COLO668 (cell line): ENCODE measurements at regions not wholly inside any gene's neighbourhood (a gene's known extent, or its start where the extent isn't known, plus 50 kb on each side); places are given as distances from the start of the nearest gene placed in this dataset.

Source experiments
- DNase-seq: peaks from one replicate; lab custom pipeline; 2025; ENCODE audit not compliant: unreplicated experiment; lab: John Stamatoyannopoulos, UW

DNA sequence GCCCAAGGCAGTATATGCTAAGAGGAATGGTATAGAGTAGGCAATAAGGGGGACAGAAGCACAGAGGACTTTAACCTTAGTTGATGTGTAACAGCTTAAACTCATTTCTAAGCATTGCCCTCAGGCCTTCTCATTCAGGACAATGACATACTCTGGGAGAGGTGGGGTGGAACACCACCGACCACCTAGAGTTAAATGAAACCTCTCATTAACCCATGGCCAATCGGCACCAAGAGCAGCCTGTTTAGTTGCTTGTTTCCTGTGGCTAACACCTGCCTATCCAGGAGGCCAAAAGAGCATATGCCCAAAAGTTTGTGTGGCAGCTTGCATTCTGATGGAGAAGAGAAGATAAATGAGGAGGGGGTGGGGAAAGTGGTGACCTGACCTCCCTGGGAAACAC is 50.0 kb downstream of the PABIR2 start:
- no peak for DNase-seq

DNA sequence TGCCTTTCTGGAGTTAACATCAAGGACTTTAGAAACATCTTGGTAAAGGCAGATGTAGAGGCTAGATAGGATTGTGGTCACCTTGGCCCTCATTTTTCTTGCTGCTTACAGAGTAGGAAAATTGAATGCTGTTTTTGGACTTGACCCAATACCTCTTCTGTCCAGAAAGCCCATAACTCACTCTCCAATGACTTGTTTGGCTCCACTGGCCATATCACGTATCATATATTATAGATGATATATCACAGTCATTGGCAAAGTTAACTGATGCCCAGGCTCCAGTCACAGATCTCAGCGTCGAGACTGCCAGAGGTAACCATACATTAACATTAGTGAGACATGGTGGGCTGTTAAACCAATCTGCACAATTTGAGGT is 50.6 kb downstream of the PABIR2 start:
- DNase-seq, result no peak

DNA sequence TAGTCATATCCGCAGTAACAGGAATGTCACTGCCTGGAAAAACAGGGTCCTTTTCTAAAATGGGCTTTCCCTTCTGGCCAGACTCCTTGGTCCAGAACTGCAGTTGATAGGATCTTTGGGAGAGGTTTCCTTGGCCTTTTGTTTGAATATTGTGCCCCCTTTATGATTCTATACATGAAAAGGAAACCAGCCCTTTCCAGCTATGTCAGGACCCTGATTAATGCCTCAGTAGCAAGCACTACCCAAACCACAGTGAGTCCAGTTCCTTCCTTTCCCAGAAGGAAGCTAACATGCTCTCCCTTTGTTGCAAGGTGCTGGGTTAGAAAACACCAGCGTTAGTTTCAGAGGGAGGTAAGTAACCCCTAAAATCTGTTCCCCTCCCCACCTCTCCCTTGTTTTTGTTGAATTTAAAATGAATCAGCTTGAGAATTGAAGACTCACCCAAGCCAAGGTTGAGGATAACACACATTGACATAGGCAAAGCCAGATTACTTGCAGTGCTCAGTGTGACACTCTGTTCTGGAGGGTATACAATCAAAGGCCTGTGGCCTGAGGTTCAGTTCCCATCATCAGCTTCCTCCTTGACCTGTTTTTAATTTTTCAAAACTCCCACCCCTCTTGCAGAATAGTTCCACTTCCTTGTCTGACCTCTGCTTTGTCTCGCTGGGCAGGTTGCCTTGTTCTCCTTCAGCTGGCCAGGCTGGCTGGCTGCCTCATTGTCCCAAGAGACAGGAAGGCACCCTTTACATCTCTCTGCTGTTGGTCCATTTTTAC is 51.2 kb downstream of the PABIR2 start:
- DNase-seq, result no peak

DNA sequence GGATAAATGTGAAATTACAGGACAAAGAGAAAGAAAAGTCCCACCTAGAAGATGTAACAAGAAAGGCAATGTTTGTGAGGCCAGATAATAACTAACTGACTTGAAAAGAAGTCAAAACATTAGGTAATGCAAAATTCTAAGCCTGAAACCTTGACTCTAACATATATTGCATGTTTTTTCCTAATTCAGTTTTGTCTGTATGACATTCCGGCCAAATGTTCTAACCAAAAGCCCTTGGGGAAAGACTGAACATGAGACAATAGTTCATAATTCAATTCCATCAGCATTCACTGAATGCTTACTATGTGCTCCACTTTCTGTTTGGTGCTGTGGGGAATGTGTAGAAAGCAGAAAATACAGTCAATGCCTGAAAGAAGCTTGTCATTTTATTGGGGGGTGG is 53.9 kb downstream of the PABIR2 start:
- no peak for DNase-seq

DNA sequence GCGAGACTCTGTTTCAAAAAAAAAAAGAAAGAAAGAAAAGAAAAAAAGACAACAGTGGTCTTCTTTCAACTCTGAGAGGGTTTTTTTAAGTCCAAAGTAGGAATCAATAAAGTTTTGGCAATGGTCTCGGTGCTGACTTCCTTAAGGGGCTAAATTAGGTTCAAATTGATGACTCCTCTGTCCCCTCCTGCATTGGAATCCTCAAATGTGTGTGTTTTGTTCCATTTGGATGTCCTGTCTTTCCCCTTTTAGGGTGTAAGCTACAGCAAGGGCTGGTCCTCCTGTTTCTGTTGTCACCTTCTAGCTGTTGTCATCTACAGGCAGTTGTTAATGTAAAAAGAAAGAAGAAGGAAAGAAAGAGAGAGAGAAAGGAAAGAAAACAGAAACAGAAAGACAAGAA is 54.4 kb downstream of the PABIR2 start:
- DNase-seq, result no peak

DNA sequence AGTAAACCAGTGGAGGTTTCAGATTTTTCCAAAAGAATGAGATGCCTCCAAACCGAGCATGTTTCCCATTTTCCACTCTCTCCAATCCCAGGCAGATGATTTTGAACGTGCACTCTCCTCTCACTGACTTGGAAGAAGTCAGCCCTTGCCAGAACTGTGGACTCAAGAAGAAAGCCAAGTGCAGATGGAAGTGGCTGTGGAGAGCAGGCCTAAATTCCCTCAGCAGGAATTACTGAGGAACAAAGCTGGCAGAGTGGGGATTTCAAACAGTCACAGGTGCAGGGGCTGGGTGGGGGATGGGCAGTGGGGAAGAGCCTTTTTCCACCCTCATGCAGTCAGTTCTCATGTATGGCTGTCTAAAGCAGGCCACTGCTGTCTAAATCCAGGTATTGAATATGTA is 55.3 kb downstream of the PABIR2 start:
- no peak for DNase-seq

DNA sequence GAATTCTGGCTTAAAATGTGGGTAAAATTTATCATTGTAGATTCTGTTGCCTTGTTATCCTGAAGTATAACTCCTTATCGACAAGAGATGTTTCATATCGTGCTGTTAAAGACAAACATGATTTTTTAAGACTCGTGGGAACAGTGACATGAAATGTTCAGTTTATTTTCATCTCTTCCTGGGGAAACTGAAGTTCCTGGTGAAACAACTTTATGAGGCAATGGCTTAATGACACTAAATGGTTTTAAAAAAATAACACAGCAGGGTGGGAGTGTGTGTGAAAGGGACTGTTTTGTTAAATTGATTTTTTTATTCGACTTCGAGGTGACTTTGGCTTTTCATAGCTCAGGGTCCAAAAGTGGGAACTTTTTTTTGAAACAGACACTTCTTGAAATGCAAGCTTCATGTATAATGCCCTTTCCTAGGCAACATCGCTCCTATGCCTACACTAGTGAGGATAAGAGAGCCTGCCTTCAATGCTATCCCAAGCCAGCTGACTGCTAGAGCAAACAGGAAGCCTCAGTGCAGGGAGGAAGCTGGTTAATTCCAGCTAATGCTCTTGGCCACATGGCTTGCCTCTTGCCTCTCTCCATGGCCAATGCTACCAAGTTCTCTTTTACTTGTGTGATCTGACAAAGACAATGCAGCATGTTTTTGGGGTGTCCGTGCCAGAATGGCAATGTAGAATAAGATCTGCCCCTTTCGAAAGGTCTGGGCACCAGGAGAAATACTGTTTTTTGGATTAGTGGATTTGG is 57.8 kb downstream of the PABIR2 start:
- no peak for DNase-seq

DNA sequence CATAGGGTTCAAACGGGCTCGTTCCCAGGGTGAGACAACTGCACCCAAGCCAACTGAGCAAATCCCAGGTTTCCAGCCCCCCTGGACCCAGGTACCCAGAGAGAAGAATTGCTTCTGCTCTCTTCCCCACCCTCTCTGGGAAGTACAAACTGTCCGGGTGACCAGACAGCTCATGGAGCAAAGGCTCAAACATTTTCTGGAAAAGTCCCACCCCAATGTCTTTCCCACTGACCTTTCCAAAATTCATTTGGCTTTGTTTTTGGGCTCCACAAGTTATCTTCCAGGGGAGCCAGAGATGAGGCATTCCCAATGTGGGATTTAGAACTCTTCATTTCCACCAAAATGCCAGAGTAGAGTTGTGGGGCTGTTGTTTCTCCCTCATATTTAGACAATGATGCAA is 58.6 kb downstream of the PABIR2 start:
- DNase-seq, result no peak

DNA sequence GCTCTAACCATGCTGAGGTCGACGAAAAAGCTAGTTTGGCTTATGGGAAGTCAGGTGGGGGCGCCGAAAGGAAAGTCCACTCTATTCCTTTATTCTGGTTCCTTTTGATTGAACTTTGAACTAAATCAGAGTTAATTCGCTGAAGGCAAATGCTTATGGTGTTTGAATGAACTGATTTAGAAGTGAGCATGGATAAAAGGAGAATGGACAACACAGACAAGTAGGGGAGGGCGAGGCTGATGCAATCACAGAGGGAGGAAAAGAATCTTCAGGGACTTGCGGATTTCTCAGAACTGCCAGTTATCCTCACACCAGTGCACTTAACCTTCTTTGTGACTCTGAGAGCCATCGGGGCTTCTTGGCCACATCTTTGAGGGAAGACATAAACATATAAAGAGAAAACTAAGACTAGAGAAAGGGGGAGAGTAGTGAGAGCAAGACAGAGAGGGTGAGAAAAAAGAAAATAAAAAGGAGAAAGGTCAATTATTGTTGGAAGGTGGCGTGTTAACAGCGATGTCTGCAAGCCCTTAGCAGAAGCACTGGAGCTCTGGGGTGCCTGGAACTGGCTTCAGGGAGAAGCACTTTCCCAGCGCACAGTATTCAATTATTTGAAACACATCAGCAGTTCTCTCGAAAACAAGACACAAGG is 59.2 kb downstream of the PABIR2 start:
- no peak for DNase-seq

DNA sequence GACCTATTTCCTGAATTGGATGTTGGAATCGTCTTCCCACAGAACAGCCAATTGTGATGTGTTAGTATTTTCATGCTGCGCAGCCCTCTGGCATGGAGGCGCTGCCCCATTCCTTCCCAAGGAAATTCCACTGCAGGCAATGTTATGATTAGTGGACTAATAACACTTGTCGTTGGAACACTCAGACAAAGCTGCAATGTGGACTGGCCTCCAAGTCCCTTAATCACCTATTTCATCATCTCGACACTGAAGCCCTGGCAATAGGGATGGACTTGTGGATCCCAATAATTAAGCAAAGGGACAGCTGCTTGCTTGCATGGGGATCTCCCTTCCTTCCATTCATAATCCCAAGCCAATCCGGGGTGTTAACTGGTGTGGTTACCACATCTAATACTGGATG is 59.9 kb downstream of the PABIR2 start:
- DNase-seq, result no peak

DNA sequence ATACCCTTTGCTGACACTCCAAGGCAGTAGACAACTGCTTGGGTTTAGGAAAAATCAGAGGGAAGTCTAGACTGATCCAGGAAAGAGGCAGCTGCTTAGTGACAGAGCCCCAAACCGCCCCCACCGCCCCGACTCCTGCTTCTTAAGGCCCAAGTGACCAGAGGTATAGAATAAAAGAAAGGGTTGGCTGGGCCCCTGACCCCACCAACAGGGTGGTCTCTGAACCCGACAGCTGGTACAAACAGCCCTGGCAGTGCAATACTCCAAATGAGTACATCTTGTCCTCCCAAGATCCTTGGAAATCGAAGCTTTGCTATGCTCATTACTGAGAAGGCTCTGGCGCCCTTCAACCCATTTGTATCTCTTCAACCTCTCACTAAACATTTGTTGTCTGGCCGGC is 60.6 kb downstream of the PABIR2 start:
- no peak for DNase-seq

DNA sequence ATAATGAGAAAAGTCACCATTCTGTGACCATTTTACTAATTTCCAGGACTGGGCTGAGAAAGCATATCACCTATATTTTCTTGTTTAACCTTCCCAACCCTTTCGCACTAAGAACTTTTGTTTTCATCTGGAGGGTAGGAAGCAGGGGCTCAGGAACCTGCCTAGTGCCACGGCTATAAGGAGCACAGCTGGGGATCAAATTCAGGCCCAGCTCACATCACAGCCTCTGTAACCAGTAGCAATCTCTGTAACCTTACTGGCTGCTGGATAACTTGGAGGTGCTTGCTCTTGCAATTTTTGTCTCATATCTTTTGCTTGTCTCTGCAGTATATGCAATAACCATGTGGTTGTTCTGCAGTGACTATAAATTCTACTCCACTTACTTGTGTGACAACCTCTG is 62.0 kb downstream of the PABIR2 start:
- no peak for DNase-seq

DNA sequence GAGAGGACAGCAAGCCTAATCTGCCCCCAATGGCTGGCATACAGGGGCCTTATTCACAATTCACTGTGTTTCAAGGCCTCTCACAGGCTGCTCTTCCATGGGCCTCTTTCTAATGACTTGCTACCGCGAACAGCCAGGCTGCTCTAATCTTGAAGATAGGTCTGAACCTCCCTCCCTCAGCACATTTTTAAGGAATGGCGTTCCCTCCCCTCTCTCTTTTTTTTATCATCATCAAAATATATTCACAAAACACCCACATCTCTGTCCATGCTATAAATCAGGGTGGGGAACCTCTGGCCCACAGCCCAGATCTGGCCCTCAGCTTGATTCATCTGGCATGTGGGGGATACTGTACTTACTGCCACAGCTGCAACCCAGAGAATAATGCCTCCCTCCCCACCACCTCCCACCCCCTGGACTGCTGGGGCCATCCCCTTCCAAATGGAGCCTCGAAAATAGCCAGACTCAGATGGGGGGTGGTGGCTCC is 62.5 kb downstream of the PABIR2 start:
- no peak for DNase-seq

DNA sequence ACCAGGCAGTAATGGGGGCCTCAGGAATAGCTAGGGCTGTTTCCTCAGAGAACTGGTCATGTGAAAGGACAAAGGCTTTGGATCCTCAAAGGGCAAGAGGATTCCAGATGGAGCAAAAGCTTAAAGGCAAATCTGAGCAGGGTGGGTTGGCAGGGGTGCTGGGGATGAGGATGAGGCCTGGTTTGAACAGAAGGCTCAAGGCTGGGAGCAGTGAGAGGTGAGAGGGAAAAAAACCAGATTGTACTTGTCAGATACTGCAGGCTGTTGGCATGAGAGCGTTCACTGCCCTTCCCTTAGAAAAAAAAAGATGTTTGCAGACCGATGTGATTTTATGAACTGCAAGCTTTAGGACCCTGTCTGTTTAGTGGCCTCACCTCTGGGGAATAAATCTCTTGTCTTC is 63.4 kb downstream of the PABIR2 start:
- no peak for DNase-seq

DNA sequence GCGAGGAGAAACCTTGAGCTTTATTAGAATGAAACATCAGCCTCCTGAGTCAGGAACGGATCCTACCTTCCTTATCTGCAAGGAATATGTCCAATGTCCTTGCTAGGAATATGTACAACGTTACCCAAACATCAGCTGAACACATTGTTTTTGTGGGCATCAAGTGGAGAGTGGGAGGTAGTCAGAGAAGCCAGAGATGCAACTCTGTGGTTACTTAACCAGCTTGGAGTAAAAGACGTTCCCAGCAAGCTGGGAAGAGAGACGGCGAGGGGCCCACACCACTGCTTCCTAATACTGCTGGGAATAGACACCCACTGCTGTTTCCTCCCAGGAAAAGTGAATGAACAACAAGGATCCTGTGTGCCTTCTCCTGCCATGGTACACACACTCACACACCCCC is 64.3 kb downstream of the PABIR2 start:
- no peak for DNase-seq

DNA sequence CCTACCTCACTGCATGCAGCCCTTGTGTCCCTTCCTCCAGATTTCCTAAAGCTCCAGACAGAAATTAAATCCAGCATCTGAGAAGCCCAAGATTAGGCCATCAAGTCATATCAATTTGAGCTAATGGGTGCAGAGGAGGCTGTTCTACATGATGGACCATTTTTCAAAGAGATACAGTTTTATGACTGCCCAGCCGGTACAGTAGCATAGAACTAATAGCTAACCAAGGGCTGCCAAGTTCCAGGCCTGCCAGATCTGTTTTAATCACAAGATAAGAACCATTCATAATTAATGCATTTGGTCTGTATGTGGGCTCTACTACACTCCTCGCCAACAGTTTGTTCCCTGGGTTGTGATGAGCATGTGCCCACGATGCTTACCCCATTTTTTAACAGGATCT is 64.9 kb downstream of the PABIR2 start:
- no peak for DNase-seq

DNA sequence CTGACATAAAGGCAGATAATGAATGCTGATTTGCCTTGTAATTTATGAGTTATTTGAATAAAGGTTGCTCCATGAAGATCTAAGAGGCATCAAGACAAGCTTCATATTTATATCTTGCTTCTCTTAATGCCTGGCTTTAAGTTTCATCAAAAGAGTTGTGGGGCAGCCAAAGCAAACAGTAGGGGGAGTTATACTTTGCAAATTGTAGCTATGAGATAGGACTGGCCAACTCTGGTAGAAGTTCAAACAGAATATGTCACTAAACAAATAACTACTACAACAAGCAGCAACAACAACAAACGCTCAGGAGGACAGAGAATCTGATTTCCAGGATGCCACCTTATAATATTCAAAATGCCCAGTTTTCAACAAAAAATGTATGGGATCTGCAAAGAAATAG is 69.1 kb upstream of the PLAC1 start:
- no peak for DNase-seq

DNA sequence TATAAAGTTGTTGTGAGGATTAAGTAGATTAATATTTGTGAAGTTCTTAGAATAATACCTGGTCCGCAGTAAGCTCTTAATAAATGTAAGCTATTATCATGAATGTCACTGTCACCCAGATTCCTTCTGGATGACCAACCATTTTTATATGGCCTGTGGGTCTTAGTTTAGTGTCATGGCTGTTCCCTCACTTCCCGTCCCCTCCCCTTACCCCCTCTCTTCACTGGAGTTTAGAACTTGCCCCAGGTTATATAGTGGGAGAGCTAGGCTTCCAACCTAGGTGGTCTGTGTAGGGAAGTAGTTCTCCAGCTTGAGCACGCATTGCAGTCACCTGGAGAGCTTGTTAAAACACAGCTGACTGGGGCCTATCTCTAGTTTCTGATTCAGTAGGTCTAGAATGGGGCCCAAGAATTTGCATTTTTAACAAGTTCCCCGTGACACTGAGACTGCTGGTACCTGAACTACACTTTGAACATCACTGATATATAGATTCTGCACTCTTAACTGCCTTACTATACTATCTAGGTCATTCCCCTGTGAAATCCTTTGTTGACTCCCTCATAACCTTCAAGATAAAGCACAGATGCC is 66.9 kb upstream of the PLAC1 start:
- no peak for DNase-seq

DNA sequence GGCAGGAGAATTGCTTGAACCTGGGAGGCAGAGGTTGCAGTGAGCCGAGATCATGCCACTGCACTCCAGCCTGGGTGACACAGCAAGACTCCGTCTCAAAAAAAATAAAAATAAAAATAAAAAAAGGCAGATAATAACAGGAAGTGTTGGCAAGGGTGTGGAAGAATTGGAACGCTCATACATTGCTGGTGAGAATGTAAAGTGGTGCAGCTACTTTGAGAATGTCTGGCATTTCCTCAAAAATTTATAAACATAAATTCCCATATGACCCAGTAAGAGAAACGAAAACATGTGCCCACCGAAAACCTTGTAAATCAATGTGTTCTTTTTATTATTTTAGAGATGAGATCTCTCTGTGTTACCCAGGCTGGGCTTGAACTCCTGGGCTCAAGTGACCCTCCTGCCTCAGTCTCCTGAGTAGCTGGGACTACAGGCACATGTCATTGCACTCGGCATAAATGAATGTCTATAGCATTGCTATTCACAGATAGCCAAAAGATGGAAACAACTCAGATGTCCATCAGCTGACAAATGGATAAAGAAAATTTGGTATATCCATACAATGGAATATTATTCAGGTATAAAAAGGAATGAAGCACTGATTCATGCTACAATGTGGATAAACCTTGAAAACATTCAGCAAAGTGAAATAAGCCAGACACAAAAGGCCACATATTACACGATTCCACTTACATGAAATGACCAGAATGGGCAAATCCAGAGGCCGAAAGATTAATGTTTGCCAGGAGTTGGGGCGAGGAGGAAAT is 63.7 kb upstream of the PLAC1 start:
- DNase-seq, result no peak

DNA sequence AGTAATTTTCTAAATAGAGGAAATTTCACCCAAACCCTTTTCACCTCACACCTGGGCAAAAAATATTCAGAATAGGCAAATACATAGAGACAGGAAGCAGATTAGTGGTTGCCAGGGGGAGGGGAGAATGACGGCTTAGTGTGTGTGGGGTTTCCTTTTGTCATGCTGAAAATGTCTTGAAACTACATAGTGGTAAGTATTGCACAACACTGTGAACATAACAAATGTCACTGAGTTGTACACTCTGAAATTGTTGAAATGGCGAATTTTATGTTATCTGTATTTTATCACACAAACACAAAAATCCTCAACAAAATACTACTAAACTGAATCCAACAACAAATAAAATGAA is 60.7 kb upstream of the PLAC1 start:
- DNase-seq, result no peak
